ENCODE measurements at regions not wholly inside any gene's neighbourhood (a gene's known extent, or its start where the extent isn't known, plus 50 kb on each side); places are given as distances from the start of the nearest gene placed in this dataset.
"Not testable (repeated sequence)": the region's sequence is repeated elsewhere in the genome, so short reads cannot be mapped to it uniquely, and the experiment has no call there.

DNA sequence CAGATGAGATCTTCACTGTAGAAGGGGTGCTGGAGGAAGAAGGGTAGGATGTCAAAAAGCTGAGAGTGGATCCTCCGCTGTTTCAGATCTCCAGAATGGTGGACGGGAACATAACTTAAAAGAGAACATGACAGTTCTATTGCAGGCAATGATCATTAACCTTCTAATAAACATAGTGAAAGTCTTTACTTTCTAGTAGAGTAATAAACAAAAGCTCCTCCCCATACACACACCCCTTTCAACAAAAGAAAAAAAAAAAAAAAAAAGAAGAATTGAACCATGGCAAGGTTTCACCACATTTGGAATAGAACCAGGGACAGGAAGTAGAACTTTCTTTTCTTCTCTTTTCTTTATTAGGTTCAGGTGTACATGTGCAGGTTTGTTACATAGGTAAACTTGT is 768.1 kb upstream of the RIOK2 start:
- DNase-seq = no peak

- DNase-seq = no peak
Observed at GRCh38 chr5:97955450-97955849, 772.4 kb upstream of the RIOK2 start.

DNA sequence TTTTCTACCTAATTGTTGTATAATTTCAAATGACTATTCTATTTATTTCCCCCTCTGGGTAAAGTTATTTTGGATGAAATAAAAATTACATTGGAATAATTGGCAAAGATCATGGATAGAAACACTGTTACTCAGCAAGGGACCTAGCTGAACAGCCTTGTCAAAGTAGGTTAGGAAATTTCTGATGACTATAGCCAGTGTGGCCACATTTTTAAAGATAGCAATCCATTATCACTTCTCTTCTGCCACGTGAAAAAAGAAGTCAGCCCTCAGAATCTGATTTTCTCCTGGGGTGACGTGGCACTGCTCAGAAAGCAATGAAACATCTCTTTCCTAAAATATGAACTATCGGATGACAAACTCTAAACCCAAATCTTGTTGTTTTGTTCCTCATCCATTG is 784.2 kb upstream of the RIOK2 start:
- DNase-seq = no peak

DNA sequence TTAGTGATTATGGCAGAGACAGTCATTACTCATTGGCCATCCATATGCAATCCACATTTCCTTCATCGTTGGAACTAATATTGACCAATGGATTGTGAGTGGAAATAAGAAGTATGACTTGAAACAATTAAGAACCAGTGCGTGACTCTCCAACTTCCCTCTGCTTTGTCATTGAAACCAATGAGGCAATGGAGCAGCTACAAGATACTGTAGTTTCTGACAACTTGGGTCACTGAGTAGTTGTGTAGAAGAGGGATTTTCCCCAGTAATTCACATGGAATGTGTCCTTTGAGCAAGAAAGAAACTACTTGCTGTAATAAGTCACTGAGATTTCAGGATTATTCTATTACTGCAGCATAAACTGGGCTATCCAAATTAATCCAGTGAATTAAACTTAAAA is 785.3 kb upstream of the RIOK2 start:
- DNase-seq = no peak

DNA sequence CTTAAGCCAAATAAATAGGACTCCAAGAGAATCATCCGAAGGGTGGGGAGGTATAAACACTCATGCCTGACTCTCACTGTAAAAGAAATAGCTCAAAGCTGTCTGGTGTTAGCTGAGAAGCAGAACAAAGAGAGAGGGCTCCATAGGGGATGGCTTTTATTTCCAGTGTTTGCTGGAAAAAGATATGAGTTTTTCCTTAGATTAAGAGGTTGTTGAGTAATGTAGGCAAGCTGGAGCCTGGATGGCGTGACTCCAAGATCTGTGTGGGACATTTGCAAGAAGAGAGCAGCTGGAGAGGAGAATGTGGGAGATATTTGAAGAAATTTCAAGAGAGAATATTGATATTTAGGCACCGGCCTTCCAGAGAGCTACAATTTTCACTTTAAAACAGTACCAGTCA is 793.7 kb upstream of the RGMB start:
- no peak for DNase-seq

- DNase-seq = no peak
Observed at GRCh38 chr5:97980291-97980690, 793.2 kb upstream of the RGMB start.

DNA sequence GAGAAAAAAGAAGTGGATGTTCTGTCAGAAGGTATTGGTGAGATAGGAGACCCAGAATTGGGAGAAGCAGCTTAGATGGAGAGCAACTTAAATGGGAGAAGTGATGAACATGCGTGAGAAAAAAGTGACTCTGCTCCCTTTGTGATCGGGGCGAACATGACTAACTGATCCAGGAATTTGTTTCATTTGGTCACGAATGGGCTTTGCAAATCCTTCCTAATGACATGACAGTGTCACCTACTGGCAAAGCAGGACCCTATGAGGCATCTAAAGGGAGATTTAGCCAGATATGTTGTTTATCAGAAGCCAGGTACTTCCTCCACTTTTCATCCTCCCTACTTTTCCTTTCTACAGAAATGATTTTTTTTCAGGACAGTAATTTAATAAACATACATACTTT is 787.4 kb upstream of the RGMB start:
- DNase-seq = no peak

GRCh38 chr5:97991236-97991635 is 782.2 kb upstream of the RGMB start:
- DNase-seq = no peak

DNA sequence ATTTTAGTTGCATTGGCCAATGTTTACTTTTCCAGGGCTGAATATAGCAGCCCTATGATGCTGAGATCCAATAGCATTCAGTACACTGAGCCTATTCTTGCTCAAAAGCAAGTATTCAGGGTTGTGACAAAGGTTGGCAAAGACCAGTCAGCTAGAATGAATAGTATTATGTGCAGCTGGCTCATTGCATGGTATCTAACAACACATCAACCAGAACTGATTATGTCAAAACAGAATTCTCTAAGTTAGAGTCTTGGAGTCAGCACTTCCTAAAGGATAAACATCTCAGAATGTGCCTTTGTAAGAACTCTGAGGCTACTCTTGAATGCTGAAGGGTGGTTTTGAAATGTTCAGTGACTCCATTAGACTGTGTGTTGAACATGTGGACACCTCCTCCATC is 774.5 kb upstream of the RGMB start:
- DNase-seq = no peak

DNA sequence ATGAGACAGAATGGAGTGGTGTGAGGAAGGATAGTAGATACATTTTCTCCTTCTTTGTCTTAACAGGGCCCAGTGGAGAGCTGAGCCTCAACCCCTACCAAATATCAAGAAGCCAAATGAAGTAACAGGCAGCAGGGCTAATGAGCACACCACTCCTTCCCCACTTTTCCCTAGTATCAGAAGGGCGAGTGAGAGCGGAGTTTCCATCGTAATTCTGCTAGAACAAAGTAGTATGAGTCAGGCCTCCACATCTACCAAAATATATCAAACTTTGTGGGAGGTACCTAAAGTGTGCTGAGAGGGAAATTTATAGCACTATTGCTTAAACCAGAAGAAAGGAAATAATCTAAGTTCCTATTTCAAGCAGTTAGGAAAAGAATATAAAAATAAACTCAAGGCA is 769.0 kb upstream of the RGMB start:
- DNase-seq = no peak

- no peak for DNase-seq
Observed at GRCh38 chr5:98016771-98017170, 756.7 kb upstream of the RGMB start.

GRCh38 chr5:98030273-98030672 is 743.2 kb upstream of the RGMB start:
- not testable (repeated sequence) for DNase-seq

DNA sequence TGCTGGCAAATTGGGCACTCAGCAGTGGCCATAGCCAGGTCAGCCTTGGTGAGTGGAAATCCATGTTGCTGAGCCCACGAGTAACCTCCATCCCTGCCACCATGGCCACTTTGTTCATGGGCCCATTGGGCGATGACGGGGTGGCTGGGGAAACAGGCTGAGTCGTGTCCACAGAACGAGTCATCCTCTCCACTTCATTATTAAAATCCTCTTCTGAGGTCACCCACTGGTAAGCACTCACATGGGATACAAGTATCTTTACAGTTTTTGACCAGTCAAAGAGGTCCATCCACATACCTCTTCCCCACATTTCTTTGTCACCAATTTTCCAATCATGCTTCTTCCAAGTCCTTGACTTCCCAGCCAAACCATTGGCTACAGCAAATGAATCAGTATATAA is 742.4 kb upstream of the RGMB start:
- DNase-seq = not testable (repeated sequence)

DNA sequence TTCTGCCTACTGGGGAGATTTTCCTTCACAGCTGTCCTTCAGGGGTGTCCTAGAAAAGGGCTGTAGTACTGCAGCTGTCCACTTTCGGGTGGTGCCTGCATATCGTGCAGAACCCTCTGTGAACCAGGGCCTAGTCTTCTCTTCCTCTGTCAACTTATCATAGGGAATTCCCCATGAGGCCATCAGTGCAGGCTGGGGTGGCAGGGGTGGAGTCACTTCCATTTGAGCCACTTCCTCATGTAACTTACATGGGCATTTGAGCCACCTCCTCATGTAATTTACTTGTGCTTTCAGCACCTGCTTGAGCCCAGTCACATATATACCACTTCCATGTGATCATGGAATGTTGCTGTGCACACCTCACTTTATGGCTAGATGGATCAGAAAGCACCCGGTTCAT is 742.0 kb upstream of the RGMB start:
- no peak for DNase-seq

- no peak for DNase-seq
Observed at GRCh38 chr5:98031926-98032325, 741.5 kb upstream of the RGMB start.

DNA sequence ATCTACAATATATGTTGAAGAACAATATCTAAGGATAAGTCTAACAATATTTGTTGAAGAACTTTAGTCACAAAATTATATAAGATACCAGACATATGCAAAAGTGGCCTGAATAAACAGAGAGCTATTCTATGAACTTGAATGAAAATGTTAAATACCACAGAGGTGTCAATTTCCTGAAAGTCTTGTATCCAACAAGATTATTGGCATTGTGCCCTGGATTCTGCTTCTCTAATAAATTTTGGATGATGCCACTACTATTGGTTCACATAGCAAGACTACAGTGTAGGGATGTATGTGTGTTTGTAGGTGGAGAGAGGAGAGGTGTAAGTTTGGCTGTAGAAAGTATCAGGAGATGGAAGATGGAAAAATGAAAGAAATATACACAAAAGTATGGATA is 731.8 kb upstream of the RGMB start:
- DNase-seq = no peak

- no peak for DNase-seq
Observed at GRCh38 chr5:98042521-98042920, 730.9 kb upstream of the RGMB start.

- no peak for DNase-seq
Observed at GRCh38 chr5:98042961-98043360, 730.5 kb upstream of the RGMB start.

DNA sequence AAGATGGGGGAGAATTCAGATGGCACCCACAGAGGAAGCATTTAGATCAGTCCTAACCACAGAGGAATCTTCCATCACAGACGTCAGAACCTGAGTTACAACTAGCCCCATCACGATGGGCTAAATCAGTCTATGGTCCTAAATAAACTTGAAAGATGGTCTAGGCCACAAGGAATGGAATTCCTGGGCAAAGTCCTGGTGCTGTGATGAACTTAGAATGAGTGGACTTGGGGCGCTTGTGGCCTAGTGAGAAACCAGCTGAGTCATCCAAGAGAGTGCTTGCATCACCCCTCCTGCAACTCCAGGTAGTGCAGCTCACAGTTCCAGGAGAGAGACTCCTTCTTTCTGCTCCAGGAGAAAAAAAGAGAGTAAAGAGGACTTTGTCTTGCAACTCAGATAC is 722.9 kb upstream of the RGMB start:
- DNase-seq = no peak

DNA sequence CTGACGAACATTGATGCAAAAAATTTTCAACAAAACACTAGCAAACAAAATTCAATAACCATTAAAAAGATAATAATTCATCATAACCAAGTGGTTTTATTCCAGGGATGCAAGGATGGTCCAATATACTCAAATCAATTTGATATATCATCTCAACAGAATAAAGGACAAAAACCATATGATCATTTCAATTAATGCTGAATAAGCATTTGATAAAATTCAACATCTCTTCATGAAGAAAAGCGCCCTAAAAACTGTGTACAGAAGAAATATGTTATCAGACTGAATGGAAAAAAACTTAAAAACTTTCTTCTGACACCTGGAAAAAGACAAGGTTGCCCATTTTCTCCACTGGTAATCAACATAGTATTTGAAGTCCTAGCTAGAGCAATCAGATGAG is 720.3 kb upstream of the RGMB start:
- no peak for DNase-seq

DNA sequence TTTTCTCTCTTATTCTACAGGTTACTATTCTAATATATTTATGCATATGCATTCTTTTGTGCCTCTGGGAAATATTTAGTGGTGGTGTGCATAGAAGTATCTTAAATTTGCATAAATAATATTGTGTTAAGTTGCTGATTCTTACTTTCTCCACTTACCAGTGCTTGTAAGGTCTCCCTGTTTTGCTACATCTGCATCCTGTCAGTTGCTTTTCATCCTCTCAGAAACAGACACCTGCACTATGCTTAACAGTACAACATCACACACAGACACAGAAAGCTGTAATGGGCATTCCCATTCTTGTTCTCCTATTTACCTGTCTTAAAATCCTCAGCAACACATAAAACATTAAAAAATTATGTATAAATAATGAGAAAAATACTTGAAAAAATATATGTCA is 713.3 kb upstream of the RGMB start:
- DNase-seq = no peak

DNA sequence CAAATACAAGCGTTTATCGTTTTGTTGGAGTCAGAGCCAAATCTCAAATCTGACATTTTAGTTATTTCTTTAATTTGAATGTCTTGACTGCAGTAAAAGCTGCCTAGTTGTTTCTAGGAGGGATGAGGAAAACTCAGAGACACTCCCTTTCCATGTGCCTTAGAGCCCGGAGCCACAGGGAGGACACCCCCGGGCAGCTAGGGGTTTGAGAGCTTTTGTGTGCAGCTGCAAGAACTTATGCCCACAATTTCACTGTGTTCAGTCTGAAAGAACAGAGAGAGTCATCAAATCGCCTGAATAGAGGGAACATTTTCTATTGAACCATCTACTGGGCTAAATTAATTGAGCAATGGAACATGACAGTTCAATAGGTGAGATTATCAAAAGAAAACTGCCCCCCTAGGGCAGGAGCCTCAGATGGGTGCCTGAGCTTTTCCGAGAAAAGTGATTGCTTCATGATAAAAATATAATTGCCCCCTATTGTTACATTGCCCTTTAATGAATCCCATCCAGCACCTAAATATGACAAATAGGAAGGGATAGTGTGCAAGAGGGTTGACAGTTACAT is 709.3 kb upstream of the RGMB start:
- no peak for DNase-seq

- DNase-seq = no peak
Observed at GRCh38 chr5:98065261-98065909, 708.1 kb upstream of the RGMB start.

GRCh38 chr5:98066910-98067309 is 706.6 kb upstream of the RGMB start:
- DNase-seq = no peak

All from right kidney (tissue), 1 donor.